ELF-1 (cell line): ENCODE measurements at regions not wholly inside any gene's neighbourhood (a gene's known extent, or its start where the extent isn't known, plus 50 kb on each side); places are given as distances from the start of the nearest gene placed in this dataset.
"Not testable (repeated sequence)": the region's sequence is repeated elsewhere in the genome, so short reads cannot be mapped to it uniquely, and the experiment has no call there.

Source experiments
- DNase-seq: peaks from one replicate; pipeline ENCODE4 v3.0.0-alpha.2; 2016; ENCODE audit warnings: low read depth, low spot score

DNA sequence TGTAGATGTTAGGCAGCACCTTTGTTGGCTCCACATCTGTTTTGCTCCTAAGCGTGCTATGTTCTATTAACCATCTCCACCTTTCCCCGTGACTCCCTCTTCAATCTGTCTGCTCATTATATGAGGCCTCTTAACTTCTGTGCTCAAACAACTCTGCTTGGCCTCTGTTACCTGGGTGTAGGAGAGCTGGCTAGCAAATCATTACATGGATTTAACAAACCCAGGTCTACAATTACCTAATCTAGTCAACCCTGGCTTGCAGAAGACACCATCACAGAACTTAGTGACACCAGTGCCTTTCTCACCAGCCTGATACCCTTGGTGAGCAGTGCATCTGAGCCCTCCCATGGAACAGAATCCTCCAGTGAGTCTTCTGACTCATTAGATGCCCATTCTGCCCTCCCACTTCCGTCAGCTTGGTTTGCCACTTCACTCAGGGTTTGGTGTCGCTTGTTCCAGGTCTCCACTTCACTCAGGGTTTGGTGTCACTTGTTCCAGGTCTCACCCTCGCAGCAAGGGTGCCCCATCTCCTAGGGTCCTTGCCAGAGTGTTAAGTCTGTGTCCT, 92.0 kb upstream of the KIF26B start:
- no peak for DNase-seq

DNA sequence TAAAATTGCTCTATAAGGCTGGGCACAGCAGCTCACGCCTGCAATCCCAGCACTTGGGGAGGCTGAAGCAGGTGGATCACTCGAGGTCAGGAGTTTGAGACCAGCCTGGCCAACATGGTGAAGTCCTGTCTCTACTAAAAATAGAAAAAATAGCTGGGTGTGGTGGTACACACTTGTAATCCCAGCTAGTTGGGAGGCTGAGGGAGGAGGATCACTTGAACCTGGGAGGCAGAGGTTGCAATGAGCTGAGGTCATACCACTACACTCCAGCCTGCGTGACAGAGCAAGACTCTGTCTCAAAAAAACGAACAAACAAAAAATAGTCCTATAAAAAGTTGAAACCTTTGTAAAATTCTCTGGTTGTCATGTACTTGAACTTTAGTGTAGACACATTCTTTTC, 93.0 kb upstream of the KIF26B start:
- not testable (repeated sequence) for DNase-seq

DNA sequence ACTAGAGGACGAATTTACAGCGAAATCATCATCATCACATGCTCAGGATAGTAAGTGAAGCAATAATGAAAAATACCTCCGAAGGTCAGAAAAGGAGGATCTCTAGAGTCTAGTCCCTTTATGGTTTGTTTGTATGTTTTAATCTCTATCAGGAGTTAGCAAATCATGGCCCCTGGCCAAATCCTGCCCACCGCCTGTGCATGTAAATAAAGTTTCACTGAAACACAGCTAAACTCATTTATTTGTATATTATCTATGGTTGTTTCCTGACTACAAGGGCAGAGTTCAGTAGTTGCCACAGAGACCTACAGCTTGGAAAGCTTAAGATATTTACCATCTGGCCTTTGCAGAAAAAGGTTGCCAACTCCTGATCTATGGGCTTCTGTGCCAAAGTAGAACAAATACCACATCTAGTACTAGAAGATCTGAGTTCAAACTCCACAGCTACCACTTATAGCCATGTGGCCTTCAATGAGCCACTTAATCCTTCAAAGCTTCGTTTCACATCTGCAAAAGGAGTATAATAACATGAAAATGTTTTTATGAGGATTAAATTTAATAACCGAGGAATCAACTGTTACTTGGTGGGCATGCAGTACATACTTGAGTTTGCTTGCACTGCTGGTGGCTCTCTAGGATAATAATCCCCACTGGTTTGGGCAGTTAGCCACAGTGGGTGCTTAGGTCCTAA, 94.0 kb upstream of the KIF26B start:
- no peak for DNase-seq

DNA sequence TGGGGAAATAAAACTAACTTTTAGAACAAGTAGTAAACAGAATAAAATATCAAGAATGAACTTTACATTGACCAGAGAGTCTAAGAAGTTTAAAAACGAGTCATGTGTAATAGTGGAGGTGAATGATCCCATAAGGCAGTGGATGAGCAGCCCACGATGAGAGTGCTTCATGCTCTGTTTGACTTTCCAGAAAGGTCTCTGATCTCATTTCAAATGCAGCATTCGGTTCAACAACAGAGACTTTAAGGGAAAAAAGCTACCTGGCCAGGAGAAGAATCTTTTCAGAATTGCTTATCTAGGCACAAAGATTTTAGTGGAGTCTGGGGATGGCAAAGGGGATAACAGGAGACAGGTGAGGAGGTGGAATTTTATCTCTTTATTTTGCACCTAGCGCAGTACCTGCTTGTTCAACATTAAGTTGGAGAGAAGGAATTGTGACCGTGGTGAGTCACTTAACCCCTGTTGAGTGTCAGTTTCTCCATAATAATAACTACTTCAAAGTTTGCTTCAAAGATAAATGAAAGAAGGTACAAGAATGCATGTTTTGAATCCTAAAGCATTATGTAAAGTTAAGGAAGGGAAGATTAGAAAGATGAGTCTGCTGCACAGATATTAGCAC, 94.9 kb upstream of the KIF26B start:
- no peak for DNase-seq

DNA sequence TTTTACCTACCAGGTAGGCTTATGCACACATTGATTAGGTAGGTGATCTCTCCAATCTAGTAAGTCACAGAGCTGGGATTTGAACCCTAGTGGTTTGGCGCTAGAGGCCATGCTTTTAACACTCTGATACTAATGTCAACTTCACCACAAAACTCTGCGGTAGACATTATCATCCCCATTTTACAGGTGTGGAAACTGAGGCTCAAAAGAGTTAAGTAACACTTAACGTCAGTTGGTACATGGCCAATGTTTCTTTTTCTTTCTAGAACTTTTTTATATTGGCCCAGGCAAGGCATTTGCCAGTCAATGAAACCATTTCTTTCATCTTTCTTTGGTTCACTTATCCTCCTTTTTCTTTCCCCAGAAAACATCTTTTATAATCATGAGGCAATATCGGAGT, 95.9 kb upstream of the KIF26B start:
- DNase-seq, result no peak

DNA sequence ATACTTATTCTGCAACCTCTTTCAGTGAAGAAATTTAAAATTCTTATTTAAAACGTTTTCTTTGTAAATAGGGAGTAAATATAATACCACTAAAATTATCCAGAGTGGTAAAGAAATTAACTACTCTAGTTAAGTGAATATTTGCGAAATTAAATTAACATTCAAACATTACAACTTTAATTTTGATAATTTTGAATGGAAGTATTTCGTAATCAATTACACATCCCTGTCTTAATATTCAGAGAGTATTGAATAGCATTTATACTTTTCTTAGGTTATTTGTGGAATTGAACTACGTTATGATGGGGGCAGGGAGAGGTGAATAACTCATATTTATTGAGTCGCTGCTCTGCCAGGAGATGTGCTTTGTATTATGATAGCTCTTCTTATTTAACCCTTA, 96.3 kb upstream of the KIF26B start:
- no peak for DNase-seq

DNA sequence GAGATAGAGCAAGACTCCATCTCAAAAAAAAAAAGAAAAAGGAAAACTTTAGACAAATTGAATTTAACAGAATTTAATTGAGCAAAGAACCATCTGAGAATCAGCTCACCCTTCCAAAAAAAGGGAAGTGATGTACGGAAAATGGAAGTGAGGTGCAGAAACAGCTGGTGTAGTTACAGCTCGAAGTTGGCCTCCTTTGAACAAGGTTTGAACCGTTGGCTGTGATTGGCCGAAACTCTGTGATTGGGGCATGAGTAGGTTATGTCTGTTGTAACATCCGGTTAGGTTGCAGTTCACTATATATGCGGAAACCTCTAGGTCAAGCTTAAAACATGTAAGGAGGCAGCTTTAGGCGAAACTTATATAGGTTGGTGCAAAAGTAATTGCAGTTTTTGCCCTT, 97.9 kb upstream of the KIF26B start:
- no peak for DNase-seq

DNA sequence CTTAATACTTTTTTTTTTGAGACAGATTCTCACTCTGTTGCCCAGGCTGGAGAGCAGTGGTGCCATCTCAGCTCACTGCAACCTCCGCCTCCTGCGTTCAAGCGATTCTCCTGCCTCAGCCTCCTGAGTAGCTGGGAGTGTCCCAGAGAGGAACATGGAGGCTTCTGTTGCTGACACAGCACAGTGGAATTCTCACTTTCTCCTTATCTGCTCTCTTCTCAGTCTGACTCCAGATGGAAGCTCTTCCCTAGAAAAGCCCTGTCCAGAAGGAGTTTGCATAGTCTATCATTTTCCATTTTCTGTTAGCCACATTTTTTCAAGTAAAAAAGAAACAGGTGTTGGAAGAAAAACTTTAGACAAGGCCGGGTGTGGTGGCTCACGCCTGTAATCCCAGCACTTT, 98.5 kb upstream of the KIF26B start:
- DNase-seq, result not testable (repeated sequence)

DNA sequence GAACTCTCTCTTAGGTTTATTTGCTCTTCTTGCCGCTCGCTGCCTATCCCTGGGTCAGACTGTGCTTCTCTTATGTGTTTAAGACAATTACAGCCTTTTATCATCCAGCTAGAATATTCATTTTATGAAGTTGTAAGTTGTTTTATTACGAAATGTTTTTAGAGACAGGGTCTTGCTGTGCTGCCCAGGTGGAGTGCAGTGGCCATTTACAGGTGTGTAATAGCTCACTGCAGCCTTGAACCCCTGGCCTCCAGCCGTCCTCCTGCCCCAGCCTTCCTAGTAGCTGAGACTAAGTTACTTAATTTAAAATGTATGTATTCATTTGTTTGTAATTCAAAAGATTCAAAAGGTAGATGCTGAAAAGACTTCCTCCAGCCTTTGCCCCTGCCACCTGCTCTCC, 99.0 kb upstream of the KIF26B start:
- no peak for DNase-seq

DNA sequence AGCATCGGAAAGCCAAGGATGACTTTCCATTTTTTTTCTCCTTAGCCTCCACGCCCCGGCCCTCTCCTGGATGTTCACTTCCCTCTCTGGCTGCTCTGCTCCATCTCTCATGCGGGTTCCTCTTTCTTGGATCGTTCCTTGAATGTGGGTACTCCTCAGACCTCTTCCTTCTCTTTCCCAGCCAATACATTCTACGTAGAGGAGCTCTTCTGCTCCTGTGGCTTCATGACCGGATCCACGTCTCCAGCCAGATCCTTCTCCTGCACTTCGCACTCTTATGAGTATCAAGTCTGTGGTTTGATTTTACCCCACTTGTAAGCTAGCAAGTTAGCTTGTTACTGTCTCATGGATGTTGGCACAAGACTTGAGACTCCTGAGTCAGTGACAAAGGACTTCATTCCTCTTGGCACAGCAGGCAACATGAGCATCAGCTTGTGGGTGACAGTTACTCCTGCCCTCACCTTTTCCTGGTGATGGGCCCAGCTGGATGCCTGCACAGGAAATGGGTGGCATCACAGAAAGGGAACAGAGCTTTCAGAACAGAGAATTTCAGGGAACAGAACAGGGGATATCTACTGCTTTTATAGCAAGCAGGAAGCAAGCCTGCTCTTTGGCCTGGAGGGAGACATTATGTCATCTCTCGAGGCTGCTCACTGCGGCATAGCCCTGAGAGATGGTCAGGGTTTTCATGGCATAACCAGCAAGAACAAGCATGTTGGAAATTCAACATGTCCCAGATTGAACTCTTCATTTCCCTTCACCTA, 100.1 kb upstream of the KIF26B start:
- DNase-seq, result no peak

DNA sequence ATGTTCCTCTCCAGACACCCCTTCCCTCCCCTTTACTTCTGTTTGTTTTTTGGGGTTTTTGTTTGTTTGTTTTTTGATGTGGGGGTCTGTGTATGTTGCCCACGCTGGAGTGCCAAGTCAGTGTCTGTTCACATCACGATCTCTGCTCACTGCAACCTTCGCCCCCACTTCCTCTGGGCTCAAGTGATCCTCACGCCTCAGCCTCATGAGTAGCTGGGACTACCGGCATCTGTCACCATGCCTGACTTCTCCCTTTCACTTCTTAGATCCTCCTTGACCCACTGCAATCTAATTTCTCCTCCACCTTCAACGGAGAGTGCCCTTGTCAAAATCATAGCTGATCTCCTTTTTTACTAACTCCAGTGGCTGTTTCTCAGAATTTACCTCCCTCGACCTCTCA, 100.7 kb upstream of the KIF26B start:
- no peak for DNase-seq

DNA sequence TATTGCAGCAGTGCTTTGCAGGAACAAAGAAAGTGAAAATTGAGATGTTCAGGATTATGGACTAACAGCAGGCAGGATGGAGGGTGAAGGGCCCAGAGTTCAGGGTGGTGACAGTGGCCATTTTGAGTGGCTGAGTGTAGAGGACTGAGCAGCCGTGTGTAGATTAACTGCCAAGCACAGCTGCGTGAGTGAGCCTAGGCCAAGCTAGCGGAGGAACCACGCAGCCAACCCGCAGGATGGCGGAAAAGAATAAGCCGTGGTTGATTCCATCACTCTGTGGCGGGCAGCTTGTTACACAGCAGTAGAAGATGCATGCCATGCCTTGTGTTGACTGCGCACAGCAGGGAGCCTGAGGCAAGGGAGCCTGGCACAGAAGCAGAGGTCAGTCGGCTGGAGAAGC, 102.5 kb upstream of the KIF26B start:
- no peak for DNase-seq

DNA sequence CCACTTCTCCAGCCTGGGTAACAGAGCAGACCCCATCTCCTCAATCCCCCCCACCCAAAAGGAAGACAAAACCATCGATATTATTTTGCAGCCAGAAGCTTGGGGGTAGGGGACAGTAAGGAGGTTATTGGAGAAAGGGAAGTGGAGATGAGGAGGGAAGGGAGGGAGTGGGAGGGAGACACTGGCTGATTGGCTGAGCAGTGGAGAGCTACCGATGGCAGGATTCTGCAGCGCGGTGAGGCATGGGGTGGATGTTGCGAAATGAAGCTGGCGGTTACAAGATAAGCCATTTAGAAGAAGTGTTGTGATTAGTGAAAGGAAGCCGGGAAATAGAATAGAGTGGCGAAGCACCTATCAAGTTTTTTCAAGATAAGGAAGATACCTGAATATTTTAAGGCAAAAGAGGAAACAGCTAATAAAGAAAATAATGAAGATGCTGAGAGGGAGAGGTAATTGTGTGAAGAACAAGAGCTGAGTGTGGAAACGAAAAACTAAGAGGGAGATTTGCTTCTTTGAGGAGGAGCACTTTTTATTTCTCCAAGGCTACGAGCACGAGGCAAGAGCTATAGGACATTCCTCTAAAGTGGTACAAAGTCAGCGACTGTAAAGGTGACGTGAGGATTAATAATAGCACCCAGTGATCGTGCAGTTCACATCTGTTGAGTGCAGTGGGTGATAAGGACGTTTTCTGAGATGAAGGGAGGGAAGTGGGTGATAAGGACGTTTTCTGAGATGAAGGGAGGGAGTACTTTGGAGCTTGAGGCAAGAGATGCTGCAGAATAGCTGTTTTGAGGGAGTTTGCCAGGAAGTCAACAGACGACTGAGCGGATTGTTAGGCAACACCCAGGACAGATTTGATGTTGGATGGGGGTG, 103.2 kb upstream of the KIF26B start:
- DNase-seq, result peak; percentile 45

DNA sequence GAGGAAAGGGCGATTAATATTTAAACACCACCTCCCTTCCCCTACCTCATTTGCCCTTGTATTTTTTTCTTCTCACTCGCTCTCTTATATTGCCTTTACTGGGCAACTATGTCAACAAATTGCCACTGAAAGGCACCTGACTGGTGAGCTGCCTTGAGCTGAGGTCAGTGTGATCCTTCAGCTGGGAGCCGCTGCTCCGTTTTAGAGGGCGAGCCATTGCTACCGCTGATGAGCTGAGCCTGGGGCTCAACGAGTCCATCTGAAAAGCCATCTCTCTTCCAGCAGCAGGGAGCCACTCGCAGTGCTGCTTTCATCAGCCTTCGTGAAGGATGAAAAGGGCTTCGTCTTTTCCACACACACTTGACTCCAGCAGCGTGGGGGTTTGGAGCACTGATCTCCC, 108.0 kb upstream of the KIF26B start:
- DNase-seq, result peak; percentile 51

DNA sequence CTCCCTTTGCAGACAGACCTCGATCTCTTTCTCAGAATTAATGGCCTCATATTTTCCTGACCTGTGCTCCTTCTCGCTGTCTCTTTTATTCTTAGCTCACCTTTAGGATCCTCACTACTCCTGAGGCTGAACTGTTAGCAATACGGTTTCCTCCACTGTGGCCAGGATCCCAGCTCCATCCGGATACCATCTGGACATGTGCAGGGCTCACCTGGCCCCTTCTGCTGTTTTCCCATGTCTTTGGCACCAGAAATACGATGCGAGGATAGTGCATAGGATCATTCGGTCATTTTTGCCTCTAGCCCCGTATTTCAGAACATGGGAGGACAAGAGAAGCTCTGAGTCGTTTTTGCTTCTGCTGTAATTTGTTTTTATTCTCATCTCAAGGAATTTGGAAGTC, 108.5 kb upstream of the KIF26B start:
- no peak for DNase-seq

DNA sequence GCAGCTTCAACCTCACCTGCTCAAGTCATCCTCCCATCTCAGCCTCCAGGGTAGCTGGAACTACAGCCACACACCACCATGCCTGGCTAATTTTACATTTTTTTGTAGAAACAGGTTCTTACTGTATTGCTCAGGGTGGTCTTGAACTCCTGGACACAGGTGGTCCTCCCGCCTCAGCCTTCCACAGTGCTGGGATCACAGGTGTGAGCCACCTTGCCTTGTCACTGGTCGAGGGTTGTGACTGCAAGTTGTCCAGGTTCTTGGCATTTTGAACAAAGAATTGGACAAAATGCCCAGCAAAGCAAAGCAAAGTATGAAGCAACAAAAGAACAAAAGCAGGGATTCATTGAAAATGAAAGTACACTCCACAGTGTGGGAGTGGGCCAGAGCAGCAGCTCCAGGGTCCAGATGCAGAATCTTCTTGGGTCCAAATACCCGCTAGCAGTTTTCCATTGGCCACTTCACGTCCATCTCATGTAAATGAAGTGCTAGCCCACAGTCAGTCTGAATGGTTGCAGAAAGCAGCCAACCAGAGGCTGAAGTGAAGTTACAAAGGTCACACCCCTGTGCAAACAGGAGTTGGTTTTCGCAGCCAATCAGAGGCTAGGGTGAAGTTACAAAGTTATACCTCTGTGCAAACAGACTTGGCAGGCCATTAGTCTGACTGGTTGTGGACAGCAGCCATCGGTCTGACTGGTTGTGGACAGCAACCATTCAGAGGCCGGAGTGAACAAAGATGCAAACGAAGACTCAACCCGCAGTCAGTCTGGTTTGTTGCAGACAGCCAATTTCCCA, 109.5 kb upstream of the KIF26B start:
- DNase-seq, result peak; percentile 65

DNA sequence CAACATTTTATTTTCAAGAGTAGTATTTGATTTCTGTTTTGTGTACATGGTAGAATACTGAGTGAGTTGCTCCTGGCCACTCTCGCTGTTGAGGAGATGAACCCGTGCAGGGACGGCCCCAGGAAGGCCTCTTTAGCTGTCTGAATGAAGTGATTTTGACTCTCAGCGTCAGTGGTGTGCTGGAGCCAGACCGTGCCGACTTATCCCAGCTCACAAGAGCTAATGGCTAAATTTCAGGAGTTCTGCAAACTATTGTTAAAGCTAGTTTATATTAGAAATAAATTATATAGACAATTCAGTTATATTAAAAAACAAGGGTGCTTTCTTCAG, 111.2 kb upstream of the KIF26B start:
- DNase-seq, result no peak

DNA sequence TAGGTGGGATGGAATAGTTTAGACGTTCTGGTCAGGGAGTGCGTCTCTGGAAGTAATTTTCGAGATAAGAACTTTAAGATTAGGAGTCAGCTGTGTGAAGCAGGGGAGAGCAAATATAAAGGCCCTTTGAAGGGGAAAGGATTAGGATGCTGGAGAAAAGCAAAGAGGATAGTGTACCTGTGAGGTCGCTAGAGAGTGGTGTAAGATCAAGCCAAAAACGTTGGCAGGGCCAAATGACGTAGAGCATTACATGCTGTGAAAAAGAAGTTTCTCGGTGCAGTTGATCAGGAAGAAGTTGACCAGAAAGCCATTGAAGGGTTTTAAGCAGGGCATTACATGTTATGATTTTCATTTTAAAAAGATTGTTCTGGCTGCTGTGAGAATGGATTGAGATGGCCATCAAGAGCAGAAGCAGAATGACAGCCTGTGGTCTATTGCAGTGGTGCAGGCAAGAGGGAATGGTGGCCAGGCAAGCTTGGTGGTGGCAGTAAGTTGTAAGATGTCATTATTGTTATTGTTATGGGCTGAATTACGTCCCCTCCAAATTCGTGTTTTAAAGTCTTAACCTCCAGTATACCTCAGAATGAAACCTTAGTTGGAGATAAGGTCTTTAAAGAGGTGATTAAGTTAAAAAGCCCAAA, 113.6 kb upstream of the KIF26B start:
- no peak for DNase-seq

DNA sequence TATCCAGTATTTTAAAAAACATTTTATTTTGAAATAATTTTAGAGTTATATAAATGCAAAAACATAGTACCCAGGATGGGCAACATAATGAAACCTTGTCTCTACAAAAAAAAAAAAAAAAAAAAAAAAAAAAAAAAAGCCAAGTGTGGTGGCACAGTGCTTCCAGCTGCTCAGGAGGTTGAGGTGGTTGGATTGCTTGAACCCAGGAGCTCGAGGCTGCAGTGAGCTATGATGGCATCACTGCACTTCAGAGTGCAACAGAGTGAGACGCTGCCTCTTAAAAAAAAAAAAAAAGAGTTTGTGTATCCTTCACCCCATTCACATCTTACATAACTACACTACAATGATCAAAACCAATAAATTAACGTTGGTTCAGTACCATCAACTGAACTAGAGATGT, 115.6 kb upstream of the KIF26B start:
- no peak for DNase-seq

DNA sequence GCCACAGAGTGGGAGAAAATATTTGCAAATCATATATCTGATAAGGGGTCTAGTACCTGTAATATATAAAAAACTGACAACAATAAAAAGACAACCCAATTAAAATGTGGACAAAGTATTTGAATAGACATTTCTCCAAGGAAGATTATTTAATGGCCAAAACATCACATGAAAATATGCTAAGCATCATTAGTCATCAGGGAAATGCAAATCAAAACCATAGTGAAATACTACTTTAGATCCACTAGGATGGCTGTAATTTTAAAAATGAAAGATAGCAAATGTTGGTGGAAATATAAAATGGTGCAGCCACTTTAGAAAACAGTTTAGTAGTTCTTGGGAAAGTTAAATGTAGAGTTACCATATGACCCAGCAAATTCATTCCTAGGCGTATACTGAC, 118.7 kb upstream of the KIF26B start:
- no peak for DNase-seq

DNA sequence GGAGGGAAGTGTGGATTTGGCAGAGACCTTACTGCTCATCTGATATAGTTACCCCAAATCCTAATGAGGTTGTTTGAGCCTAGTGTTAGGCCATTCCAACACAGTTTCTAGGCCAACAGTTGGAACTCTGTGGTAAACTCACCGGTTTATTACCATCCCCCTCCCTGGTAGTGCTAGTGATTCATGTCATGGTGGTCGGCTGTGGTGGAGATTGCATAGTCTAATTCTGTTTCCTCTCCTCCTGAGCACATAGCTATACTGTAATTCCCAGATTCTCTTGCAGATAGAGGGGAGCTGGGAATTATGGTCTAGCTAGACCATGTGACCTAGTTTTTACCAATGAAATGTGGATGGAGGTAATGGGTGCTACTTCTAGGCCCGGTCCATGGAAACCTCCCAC, 123.7 kb upstream of the KIF26B start:
- DNase-seq, result no peak
